B cell (primary cell): ENCODE measurements at regions not wholly inside any gene's neighbourhood (a gene's known extent, or its start where the extent isn't known, plus 50 kb on each side); places are given as distances from the start of the nearest gene placed in this dataset.

Experiments
- ATAC-seq: fragments of 200-7000 bp; cut with Tn5 transposase; one replicate; pipeline ENCODE4 v1.10.0; 2021; ENCODE audit warnings: low read depth, mild to moderate bottlenecking, moderate number of reproducible peaks, moderate library complexity
- CTCF ChIA-PET: fragments of 350-600 bp; sonication (Branson Sonifier 250); formaldehyde crosslinking; loops from one replicate; lab custom pipeline; 2021; ENCODE audit warnings: antibody characterized with exemption, inconsistent platforms; lab: Charles Lee
- POLR2A ChIA-PET: fragments of 350-600 bp; sonication (Branson Sonifier 250); formaldehyde crosslinking; loops from one replicate; lab custom pipeline; 2021; ENCODE audit warnings: antibody characterized with exemption; lab: Charles Lee
- DNase-seq: peaks from one replicate; pipeline ENCODE4 v3.0.0; 2013
- H2AFZ ChIP-seq: 2 replicates; pipeline ENCODE4 v1.6.1; 2012; ENCODE audit warnings: mild to moderate bottlenecking, low read depth, low read length; ENCODE audit not compliant: insufficient read depth, poor library complexity, severe bottlenecking
- H3K27ac ChIP-seq, 2 donors: 1 replicate in 1 of 2; 2 replicates in 1 of 2; pipeline ENCODE4 v1.5.1; 2012 to 2013; ENCODE audit warnings: low read length in 2 of 2, mild to moderate bottlenecking in 2 of 2, moderate library complexity in 1 of 2
- H3K27me3 ChIP-seq, 4 experiments: fragments of 200-600 bp in 1 of 4; sonication (generic) in 1 of 4; replicated peaks in 1 of 4; 1 replicate in 2 of 4; 2 replicates in 2 of 4; pipeline versions ENCODE4 v1.6.1 to v1.7.0; 2013 to 2016; ENCODE audit warnings: low read length in 3 of 4, mild to moderate bottlenecking in 2 of 4, mixed read lengths in 1 of 4, moderate library complexity in 1 of 4; ENCODE audit not compliant: insufficient read depth in 4 of 4, control insufficient read depth in 3 of 4; ENCODE audit errors: control extremely low read depth in 1 of 4
- H3K36me3 ChIP-seq, 2 experiments: replicated peaks in 1 of 2; 1 replicate in 1 of 2; 2 replicates in 1 of 2; pipeline versions ENCODE4 v1.6.1 to v1.7.1; 2013; ENCODE audit warnings: low read length in 1 of 2; ENCODE audit not compliant: insufficient read depth in 2 of 2, control insufficient read depth in 1 of 2; ENCODE audit errors: control extremely low read depth in 1 of 2, extremely low read depth in 1 of 2
- H3K4me1 ChIP-seq, 2 donors: fragments of 200-600 bp in 1 of 2; sonication (generic) in 1 of 2; 1 replicate in 1 of 2; 2 replicates in 1 of 2; pipeline versions ENCODE4 v1.5.1 to v1.6.1; 2013 to 2017; ENCODE audit warnings: low read length in 2 of 2; ENCODE audit not compliant: control insufficient read depth in 2 of 2, insufficient read depth in 2 of 2
- H3K4me2 ChIP-seq: replicated peaks from 2 replicates; pipeline ENCODE3; 2012; ENCODE audit warnings: mild to moderate bottlenecking, low read depth, low read length; ENCODE audit not compliant: poor library complexity, severe bottlenecking
- H3K4me3 ChIP-seq, 5 experiments: fragments of 200-600 bp in 1 of 5; sonication (generic) in 1 of 5; 1 replicate in 3 of 5; 2 replicates in 2 of 5; pipeline versions ENCODE4 v1.5.1 to v1.7.0; 2011 to 2016; ENCODE audit warnings: low read length in 4 of 5, mild to moderate bottlenecking in 4 of 5, low read depth in 2 of 5, control low read depth in 1 of 5, moderate library complexity in 1 of 5; ENCODE audit not compliant: insufficient read depth in 1 of 5; ENCODE audit errors: control extremely low read depth in 1 of 5, extremely low read depth in 1 of 5
- H3K79me2 ChIP-seq: fragments of 200-600 bp; sonication (generic); one replicate; pipeline ENCODE4 v1.6.0; 2016; ENCODE audit warnings: low read length; ENCODE audit not compliant: control insufficient read depth, insufficient read depth
- H3K9ac ChIP-seq: fragments of 200-600 bp; sonication (generic); 2 replicates; pipeline ENCODE4 v1.6.1; 2017; ENCODE audit warnings: mild to moderate bottlenecking, low read length, moderate library complexity
- H3K9me3 ChIP-seq, 3 donors: one replicate each; pipeline versions ENCODE4 v1.6.1 to v1.7.1; 2013; ENCODE audit warnings: low read length in 2 of 3; ENCODE audit not compliant: control insufficient read depth in 2 of 3, insufficient read depth in 1 of 3; ENCODE audit errors: control extremely low read depth in 1 of 3
- H4K20me1 ChIP-seq: 2 replicates; pipeline ENCODE4 v1.6.0; 2012; ENCODE audit warnings: mild to moderate bottlenecking, low read length; ENCODE audit not compliant: insufficient read depth, control insufficient read depth, poor library complexity, severe bottlenecking
- H3K27ac Mint-ChIP-seq: one replicate; pipeline ENCODE4 v1.8.0; 2021; ENCODE audit warnings: mixed read lengths
- H3K27me3 Mint-ChIP-seq: one replicate; pipeline ENCODE4 v1.8.0; 2021; ENCODE audit warnings: mixed read lengths
- H3K4me1 Mint-ChIP-seq: one replicate; pipeline ENCODE4 v1.8.0; 2021; ENCODE audit warnings: mixed read lengths
- H3K4me3 Mint-ChIP-seq: one replicate; pipeline ENCODE4 v1.8.0; 2021; ENCODE audit warnings: mixed read lengths
- H3K9me3 Mint-ChIP-seq: one replicate; pipeline ENCODE4 v1.8.0; 2022; ENCODE audit warnings: mixed read lengths; ENCODE audit not compliant: insufficient read depth
- EZH2 ChIP-seq: IDR thresholded peaks from 2 replicates; pipeline ENCODE4 v1.6.1; 2012; ENCODE audit warnings: borderline replicate concordance, low read depth, mild to moderate bottlenecking, moderate library complexity, low read length; ENCODE audit not compliant: insufficient read depth, poor library complexity, severe bottlenecking
- WGBS: methylation state at CpG from one replicate; pipeline ENCODE4 v1.1.5; 2013; ENCODE audit warnings: missing lambda C conversion rate; ENCODE audit not compliant: insufficient coverage; 5-methylcytosine and 5-hydroxymethylcytosine counted together
- intact Hi-C: fragments of 100-400 bp; cut with micrococcal nuclease; formaldehyde crosslinking; loops from one replicate; pipeline ENCODE4 v1.10.0; 2022
- TF ChIP-seq, protein P1 (sequence below): fragments of 200-600 bp; IDR thresholded peaks from one replicate; pipeline ENCODE4 v1.8.0; 2022; ENCODE audit warnings: antibody characterized with exemption, mild to moderate bottlenecking

GRCh38 chr3:115428841-115429240, 194.5 kb upstream of the GAP43 start:
- H2AFZ ChIP-seq, result no peak overlapping the region
- TF ChIP-seq, protein P1, sequence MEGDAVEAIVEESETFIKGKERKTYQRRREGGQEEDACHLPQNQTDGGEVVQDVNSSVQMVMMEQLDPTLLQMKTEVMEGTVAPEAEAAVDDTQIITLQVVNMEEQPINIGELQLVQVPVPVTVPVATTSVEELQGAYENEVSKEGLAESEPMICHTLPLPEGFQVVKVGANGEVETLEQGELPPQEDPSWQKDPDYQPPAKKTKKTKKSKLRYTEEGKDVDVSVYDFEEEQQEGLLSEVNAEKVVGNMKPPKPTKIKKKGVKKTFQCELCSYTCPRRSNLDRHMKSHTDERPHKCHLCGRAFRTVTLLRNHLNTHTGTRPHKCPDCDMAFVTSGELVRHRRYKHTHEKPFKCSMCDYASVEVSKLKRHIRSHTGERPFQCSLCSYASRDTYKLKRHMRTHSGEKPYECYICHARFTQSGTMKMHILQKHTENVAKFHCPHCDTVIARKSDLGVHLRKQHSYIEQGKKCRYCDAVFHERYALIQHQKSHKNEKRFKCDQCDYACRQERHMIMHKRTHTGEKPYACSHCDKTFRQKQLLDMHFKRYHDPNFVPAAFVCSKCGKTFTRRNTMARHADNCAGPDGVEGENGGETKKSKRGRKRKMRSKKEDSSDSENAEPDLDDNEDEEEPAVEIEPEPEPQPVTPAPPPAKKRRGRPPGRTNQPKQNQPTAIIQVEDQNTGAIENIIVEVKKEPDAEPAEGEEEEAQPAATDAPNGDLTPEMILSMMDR, result no peak
- TF ChIP-seq EZH2, result no peak
- no peak overlapping the region for H3K4me3 ChIP-seq
- no peaks in the 10 kb centered on the region for H3K4me1 Mint-ChIP-seq
- H4K20me1 ChIP-seq, result no peaks in the 10 kb centered on the region
- H3K79me2 ChIP-seq, result no peaks in the 10 kb centered on the region
- H3K9me3 ChIP-seq, result no peaks in the 10 kb centered on the region
- H3K9me3 Mint-ChIP-seq, result no peaks in the 10 kb centered on the region
- WGBS, result 87% methylated on average over 3 of the region's 5 CpGs
- no peaks in the 10 kb centered on the region for H3K4me1 ChIP-seq
- no peak overlapping the region for H3K4me3 Mint-ChIP-seq
- H3K27me3 ChIP-seq, result no peaks in the 10 kb centered on the region
- no peak overlapping the region for H3K27ac ChIP-seq
- no peak overlapping the region for H3K27ac Mint-ChIP-seq
- ChIA-PET POLR2A (no interaction called here), CTCF (no interaction called here)
- H3K9ac ChIP-seq, result no peak overlapping the region
- intact Hi-C loops, result no loop called here
- ATAC-seq (no peak), DNase-seq (no peak)
- no peaks in the 10 kb centered on the region for H3K36me3 ChIP-seq
- peaks cover 3% of the 10 kb centered on the region for H3K27me3 Mint-ChIP-seq
- no peak overlapping the region for H3K4me2 ChIP-seq

GRCh38 chr3:115436767-115437301, 186.5 kb upstream of the GAP43 start:
- no peaks in the 10 kb centered on the region for H3K79me2 ChIP-seq
- POLR2A ChIA-PET, result no interaction called here
- no peaks in the 10 kb centered on the region for H3K27me3 ChIP-seq
- H3K4me3 Mint-ChIP-seq, result no peak overlapping the region
- H3K36me3 ChIP-seq, result no peaks in the 10 kb centered on the region
- TF ChIP-seq, protein P1, result no peak
- no peak for TF ChIP-seq EZH2
- peaks cover 0 to 1% (median 0%) of the 10 kb centered on the region in 3 donors for H3K9me3 ChIP-seq
- DNase-seq, result no peak
- WGBS, result 89% methylated on average over 2 of the region's 5 CpGs
- no peak overlapping the region for H2AFZ ChIP-seq
- H3K9ac ChIP-seq, result no peak overlapping the region
- H4K20me1 ChIP-seq, result no peaks in the 10 kb centered on the region
- no peaks in the 10 kb centered on the region for H3K9me3 Mint-ChIP-seq
- CTCF ChIA-PET, result no interaction called here
- no peak overlapping the region for H3K27ac Mint-ChIP-seq
- no peaks in the 10 kb centered on the region for H3K4me1 ChIP-seq
- ATAC-seq, result no peak
- intact Hi-C loops, result no loop called here
- no peak overlapping the region for H3K4me3 ChIP-seq
- no peak overlapping the region for H3K4me2 ChIP-seq
- H3K27me3 Mint-ChIP-seq, result no peaks in the 10 kb centered on the region
- no peak overlapping the region for H3K27ac ChIP-seq
- H3K4me1 Mint-ChIP-seq, result no peaks in the 10 kb centered on the region
